NCI-H2227 (cell line): ENCODE measurements at regions not wholly inside any gene's neighbourhood (a gene's known extent, or its start where the extent isn't known, plus 50 kb on each side); places are given as distances from the start of the nearest gene placed in this dataset.

Experiments
- DNase-seq: peaks from one replicate; lab custom pipeline; 2025; ENCODE audit not compliant: unreplicated experiment; lab: John Stamatoyannopoulos, UW

DNA sequence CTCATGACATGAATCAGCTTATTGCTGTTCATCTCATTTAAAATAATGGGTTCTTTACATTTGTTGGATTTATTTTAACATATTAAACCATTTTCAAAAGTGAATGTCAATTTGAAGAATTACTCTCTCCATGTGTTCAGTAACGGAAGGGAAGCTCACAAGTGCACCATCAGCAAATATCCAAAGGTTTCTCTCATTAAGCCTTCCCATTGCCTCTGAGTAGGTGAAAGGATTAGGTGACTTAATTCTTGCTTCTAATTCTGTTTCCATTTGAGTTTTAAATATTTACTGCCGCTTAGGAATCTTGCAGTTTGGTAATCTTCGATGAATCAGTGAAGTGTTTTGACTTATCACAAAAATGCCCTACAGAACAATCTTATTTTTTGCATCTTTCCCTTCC is 145.1 kb upstream of the NYAP2 start:
- DNase-seq = no peak

DNA sequence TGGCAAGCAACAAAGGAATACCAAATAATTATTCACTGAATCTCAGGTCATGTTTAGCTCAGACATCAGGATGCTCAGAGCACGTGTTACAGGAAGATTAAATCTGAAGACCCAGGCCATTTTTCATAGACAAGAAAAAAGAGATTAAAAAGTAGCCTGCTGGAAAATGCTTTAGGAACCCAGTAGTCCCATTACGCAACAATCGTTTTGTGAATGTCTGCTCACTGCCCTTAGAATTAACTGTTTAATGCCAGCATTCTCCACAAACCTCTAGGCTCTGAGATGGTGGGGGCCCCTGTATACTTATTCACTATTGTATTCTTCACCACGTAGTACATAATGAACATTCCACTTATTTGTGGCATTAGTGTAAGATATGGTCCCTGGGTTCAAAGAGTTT is 154.6 kb upstream of the NYAP2 start:
- DNase-seq = no peak

- no peak for DNase-seq
Measured at GRCh38 chr2:225236769-225237323, 162.7 kb upstream of the NYAP2 start.

DNA sequence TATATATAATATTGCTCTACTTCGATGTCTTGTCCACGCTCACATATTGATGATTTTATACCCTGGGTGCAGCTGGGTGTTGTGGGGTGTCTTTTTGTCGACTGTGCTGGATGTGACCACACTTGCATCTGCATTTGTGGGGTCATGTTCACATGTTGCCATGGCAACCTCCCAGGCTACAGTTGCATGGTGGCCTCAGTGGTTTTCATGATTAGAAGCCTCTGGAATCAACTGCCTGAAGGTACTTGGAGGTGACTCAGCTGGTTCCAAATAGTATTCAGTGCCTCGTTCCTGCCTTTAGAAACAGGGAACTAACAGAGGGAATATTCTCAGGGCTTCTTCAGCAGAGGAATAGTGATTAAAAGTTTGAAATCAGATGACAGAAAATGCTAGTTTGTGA is 166.3 kb upstream of the NYAP2 start:
- no peak for DNase-seq

DNA sequence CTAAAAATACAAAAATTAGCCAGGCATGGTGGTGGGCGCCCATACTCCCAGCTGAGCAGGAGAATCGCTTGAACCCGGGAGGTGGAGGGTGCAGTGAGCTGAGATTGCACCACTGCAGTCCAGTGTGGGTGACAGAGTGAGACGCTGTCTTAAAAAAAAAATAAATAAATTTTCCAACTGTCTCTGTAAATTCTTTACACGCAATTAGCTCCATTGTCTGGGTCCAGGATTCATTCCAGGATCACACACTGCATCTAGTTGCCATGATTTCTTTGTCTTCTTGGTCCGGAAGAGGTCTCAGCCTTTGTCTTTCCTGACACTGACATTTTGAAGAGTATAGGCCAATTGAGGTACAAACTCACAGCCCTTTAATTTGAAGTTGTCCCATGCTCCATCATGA is 167.6 kb upstream of the NYAP2 start:
- DNase-seq = no peak

- DNase-seq = peak; percentile 48
Measured at GRCh38 chr2:225229346-225229745, 170.2 kb upstream of the NYAP2 start.

GRCh38 chr2:225226441-225226840 is 173.1 kb upstream of the NYAP2 start:
- DNase-seq = no peak

GRCh38 chr2:225223301-225223700 is 176.2 kb upstream of the NYAP2 start:
- DNase-seq = no peak

GRCh38 chr2:225207471-225207870 is 165.2 kb upstream of the DOCK10 start:
- DNase-seq = no peak

DNA sequence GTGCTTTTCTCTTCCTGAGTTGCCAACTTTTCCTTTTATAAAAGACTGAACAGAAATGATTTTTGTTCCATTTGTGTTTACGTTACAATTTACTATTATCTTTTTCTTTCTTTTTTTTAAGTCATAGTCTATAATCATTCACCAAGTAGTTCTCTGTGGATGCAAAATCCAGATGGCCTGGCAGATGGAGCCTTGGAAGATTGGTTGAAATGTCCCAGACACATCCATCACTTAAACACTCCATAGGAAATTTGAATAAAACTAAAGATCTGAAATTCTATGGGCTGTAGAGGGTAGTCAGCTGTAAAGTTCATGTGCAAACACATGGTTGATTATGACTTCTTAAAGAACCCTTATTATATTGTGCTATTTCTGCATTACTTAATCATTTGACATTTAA is 164.8 kb upstream of the DOCK10 start:
- DNase-seq = peak; percentile 89

DNA sequence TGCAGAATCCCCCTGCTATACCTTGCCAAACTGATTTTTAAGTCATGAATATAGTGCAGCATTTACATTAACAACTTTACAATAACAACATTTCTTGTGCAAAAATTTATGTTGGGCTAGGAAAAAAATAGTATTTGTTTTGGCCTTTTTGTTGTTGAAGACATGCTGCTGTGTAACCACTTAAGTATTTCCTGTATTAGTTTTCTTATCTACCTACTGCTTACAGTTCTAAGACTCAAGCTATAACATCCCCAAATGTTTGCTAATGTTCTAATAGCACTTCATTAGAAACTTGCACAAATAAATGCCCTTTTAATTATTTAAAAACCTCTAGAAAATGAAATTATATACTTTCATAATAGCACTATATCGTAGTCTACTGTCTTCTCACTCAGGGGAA is 154.3 kb upstream of the DOCK10 start:
- DNase-seq = no peak

DNA sequence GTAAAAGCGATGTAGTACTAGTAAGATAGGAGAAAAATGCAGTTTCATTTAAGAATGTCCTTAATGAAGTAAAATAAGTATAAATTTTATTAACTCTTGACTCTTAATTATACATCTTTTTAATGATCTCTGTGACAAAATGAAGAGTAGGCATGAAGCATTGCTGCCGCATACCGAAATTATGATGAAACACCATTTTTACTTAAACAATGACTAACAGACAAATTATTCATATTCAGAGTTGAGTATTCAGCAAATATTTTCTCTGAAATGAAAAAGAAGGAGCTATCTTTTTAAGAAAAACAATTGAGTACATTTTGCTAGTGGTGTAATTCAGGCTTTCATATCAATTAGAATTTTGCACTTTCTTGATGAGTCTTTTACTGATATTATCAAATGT is 150.6 kb upstream of the DOCK10 start:
- no peak for DNase-seq

GRCh38 chr2:225190987-225191386 is 148.7 kb upstream of the DOCK10 start:
- no peak for DNase-seq

GRCh38 chr2:225184948-225185347 is 142.7 kb upstream of the DOCK10 start:
- no peak for DNase-seq

GRCh38 chr2:225182126-225182525 is 139.9 kb upstream of the DOCK10 start:
- DNase-seq = no peak

GRCh38 chr2:225177098-225177497 is 134.8 kb upstream of the DOCK10 start:
- no peak for DNase-seq

DNA sequence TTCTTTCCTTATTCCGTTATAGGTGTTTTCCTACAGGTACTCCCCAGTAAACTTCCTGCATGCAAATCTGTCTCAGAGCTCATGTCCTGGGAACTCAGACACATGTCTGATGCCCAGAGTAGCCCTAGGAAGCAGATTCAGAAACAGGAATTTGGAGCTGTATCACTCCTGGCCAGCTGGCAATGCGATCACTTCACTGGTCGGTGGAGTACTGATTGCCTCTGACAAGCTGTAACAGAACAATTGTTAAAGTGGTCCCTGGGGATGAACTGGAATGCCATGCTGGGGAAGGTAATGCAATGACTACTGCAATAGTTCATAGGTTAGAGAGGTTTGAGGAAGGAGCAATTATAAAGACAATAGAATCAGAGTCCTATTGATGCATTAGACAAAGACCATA is 131.6 kb upstream of the DOCK10 start:
- DNase-seq = peak; percentile 58

- no peak for DNase-seq
Measured at GRCh38 chr2:225171350-225171749, 129.1 kb upstream of the DOCK10 start.

GRCh38 chr2:225170162-225170561 is 127.9 kb upstream of the DOCK10 start:
- no peak for DNase-seq

- DNase-seq = no peak
Measured at GRCh38 chr2:225169396-225169795, 127.1 kb upstream of the DOCK10 start.

GRCh38 chr2:225165052-225165451 is 122.8 kb upstream of the DOCK10 start:
- DNase-seq = no peak

DNA sequence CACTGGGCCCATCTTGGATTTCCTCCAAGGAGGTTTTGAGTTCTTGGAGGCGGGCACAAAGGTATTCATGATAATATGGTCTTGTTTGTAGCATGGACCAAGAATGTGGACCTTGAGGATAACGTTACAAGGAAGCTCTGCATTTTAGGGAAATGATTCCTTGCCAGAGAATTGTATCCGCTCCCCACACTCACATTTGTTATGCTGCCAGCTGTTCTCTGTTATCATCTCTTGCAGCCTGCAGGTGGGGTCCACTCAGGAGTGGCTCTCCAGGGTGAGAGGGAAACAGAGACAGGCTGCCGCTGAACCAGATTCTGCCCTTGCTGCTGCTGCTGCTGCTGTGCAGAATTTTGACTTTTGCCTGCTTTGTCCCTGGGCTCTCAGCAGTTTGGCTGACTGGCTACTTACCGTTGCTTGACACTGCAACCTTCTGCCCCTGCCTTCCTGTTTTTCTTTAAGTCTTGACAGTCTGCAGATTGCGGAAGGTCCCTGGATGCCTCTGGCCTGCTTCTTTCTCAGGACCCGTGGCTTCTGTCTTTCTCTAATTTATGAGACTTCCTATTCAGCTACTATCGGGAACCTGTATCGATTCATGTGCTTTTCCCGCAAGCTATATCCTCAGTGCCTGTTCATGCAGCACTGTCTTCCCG is 122.3 kb upstream of the DOCK10 start:
- no peak for DNase-seq

DNA sequence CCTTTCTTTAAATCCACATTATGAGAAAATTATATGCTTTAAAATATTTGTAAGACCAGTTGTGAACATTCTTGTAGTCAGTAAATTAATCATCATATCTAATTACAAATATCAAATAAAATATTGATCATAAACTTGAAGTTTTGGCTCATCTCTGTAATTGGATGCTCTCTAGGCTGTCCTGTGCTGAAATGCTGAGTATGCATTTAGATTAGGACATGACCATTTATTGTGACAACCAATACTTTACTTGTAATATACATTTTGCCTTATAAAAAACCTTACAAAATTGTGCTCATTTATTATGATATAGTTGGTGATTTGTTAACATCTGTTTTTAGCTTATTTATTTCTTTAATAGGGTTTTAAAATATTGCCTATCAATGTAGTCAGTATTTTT is 116.1 kb upstream of the DOCK10 start:
- DNase-seq = no peak
